Neuronal stem cell (in vitro differentiated cells): ENCODE measurements at regions not wholly inside any gene's neighbourhood (a gene's known extent, or its start where the extent isn't known, plus 50 kb on each side); places are given as distances from the start of the nearest gene placed in this dataset.

Experiments
- DNase-seq: peaks from one replicate; pipeline ENCODE4 v3.0.0-alpha.2; 2013; ENCODE audit warnings: low spot score
- H2AFZ ChIP-seq: one replicate; pipeline ENCODE4 v1.6.1; 2013; ENCODE audit warnings: mild to moderate bottlenecking, low read length, inconsistent platforms
- H2AK5ac ChIP-seq: 2 replicates; pipeline ENCODE4 v1.6.1; 2013; ENCODE audit warnings: low read depth, mild to moderate bottlenecking, inconsistent platforms, low read length, moderate library complexity, mixed read lengths
- H2BK120ac ChIP-seq: 2 replicates; pipeline ENCODE4 v1.6.1; 2013; ENCODE audit warnings: low read depth, mild to moderate bottlenecking, inconsistent platforms, low read length, moderate library complexity, mixed read lengths
- H2BK12ac ChIP-seq: one replicate; pipeline ENCODE4 v1.6.1; 2013; ENCODE audit warnings: low read length, inconsistent platforms
- H2BK15ac ChIP-seq: 2 replicates; pipeline ENCODE4 v1.6.1; 2013; ENCODE audit warnings: mild to moderate bottlenecking, low read length, inconsistent platforms, mixed read lengths
- H2BK5ac ChIP-seq: one replicate; pipeline ENCODE4 v1.6.1; 2013; ENCODE audit warnings: inconsistent platforms, mild to moderate bottlenecking, low read length, moderate library complexity
- H3K14ac ChIP-seq: one replicate; pipeline ENCODE4 v1.6.1; 2013; ENCODE audit warnings: low read length, inconsistent platforms
- H3K18ac ChIP-seq: 2 replicates; pipeline ENCODE4 v1.6.1; 2013; ENCODE audit warnings: low read length, inconsistent platforms
- H3K23ac ChIP-seq: 2 replicates; pipeline ENCODE4 v1.6.1; 2013; ENCODE audit warnings: low read depth, mild to moderate bottlenecking, mixed read lengths, low read length, inconsistent platforms; ENCODE audit not compliant: poor library complexity
- H3K27ac ChIP-seq: replicated peaks from 3 replicates; pipeline ENCODE4 v1.5.1; 2013; ENCODE audit warnings: low read length, inconsistent platforms
- H3K27me3 ChIP-seq, 3 experiments: 2 replicates each; pipeline ENCODE4 v1.6.1; 2013; ENCODE audit warnings: low read length in 3 of 3, mild to moderate bottlenecking in 2 of 3, inconsistent platforms in 1 of 3, low read depth in 1 of 3, mixed read lengths in 1 of 3, moderate library complexity in 1 of 3; ENCODE audit not compliant: control insufficient read depth in 3 of 3, insufficient read depth in 3 of 3
- H3K36me3 ChIP-seq, 2 donors: replicated peaks in 1 of 2; 2 replicates each; pipeline ENCODE4 v1.6.1; 2013; ENCODE audit warnings: low read length in 2 of 2; ENCODE audit not compliant: control insufficient read depth in 2 of 2, insufficient read depth in 2 of 2
- H3K4ac ChIP-seq: 2 replicates; pipeline ENCODE4 v1.6.1; 2013; ENCODE audit warnings: inconsistent platforms, mild to moderate bottlenecking, low read length, moderate library complexity
- H3K4me1 ChIP-seq, 2 donors: 1 replicate in 1 of 2; 2 replicates in 1 of 2; pipeline ENCODE4 v1.6.1; 2013; ENCODE audit warnings: low read length in 2 of 2, low read depth in 1 of 2; ENCODE audit not compliant: control insufficient read depth in 2 of 2, insufficient read depth in 1 of 2
- H3K4me2 ChIP-seq: one replicate; pipeline ENCODE4 v1.6.1; 2013; ENCODE audit warnings: mild to moderate bottlenecking, low read length, inconsistent platforms; ENCODE audit not compliant: insufficient read depth, poor library complexity, severe bottlenecking
- H3K4me3 ChIP-seq, 2 donors: 2 replicates each; pipeline ENCODE4 v1.5.1; 2013; ENCODE audit warnings: low read length in 2 of 2, mild to moderate bottlenecking in 2 of 2, inconsistent platforms in 1 of 2, moderate library complexity in 1 of 2
- H3K79me1 ChIP-seq: one replicate; pipeline ENCODE4 v1.6.1; 2013; ENCODE audit warnings: low read depth, mild to moderate bottlenecking, inconsistent platforms, low read length, moderate library complexity
- H3K9ac ChIP-seq: one replicate; pipeline ENCODE4 v1.6.1; 2013; ENCODE audit warnings: mild to moderate bottlenecking, low read depth, low read length, inconsistent platforms; ENCODE audit not compliant: poor library complexity
- H3K9me3 ChIP-seq, 2 donors: replicated peaks in 1 of 2; 2 replicates each; pipeline versions ENCODE3 to v1.6.1; 2013; ENCODE audit warnings: low read length in 2 of 2, mild to moderate bottlenecking in 2 of 2, inconsistent platforms in 1 of 2, low read depth in 1 of 2, mixed read lengths in 1 of 2, moderate library complexity in 1 of 2; ENCODE audit not compliant: control insufficient read depth in 2 of 2, insufficient read depth in 1 of 2
- H4K8ac ChIP-seq: one replicate; pipeline ENCODE4 v1.6.1; 2013; ENCODE audit warnings: low read depth, mild to moderate bottlenecking, inconsistent platforms, low read length, moderate library complexity
- H4K91ac ChIP-seq: one replicate; pipeline ENCODE4 v1.6.1; 2013; ENCODE audit warnings: low read length, low read depth, mild to moderate bottlenecking, inconsistent platforms; ENCODE audit not compliant: poor library complexity
- WGBS, 2 donors: extraction: QIAGEN DNeasy Blood & Tissue Kit; methylation state at CpG; one replicate each; pipeline ENCODE4 v1.1.7; 2013; ENCODE audit warnings: missing lambda C conversion rate in 2 of 2, mixed read lengths in 1 of 2; ENCODE audit not compliant: insufficient read length in 2 of 2, insufficient replicate concordance in 1 of 2; ENCODE audit errors: extremely low coverage in 2 of 2; 5-methylcytosine and 5-hydroxymethylcytosine counted together

DNA sequence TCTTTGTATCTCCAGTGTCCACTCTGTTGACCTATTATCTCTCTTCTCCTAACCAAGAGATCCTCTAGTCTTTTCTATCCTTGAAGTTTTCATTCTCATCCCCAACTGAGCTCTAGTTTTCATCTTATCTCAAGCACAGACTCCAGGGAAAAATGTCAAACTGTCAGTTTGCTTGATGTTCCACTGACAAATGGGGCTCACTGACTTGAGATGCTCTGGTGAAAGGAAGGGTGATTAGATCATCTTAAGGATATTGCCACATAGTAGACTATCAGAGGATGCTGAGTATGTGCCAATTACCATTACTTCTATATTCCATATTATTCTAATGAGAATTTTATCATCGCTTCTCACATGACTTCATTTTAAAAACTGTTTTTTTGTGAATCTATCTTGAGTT, 2008.2 kb downstream of the ARAP2 start:
- H3K9ac ChIP-seq: no peak overlapping the region
- H2BK12ac ChIP-seq: no peak overlapping the region
- no peak overlapping the region for H3K23ac ChIP-seq
- H4K91ac ChIP-seq: no peak overlapping the region
- no peaks in the 10 kb centered on the region for H3K4me1 ChIP-seq
- no peak overlapping the region for H2AFZ ChIP-seq
- no CpG with 5 or more reads among the region's 1 CpG for WGBS, 2 donors
- no peak for DNase-seq
- no peak overlapping the region for H3K14ac ChIP-seq
- no peak overlapping the region for H2BK5ac ChIP-seq
- H2BK120ac ChIP-seq: no peak overlapping the region
- no peak overlapping the region for H2AK5ac ChIP-seq
- no peak overlapping the region for H4K8ac ChIP-seq
- H3K36me3 ChIP-seq: no peaks in the 10 kb centered on the region
- H3K4me3 ChIP-seq: no peak overlapping the region
- H3K4ac ChIP-seq: no peak overlapping the region
- H3K9me3 ChIP-seq: no peaks in the 10 kb centered on the region
- H2BK15ac ChIP-seq: no peak overlapping the region
- no peak overlapping the region for H3K27ac ChIP-seq
- no peak overlapping the region for H3K4me2 ChIP-seq
- H3K79me1 ChIP-seq: no peaks in the 10 kb centered on the region
- H3K18ac ChIP-seq: no peak overlapping the region
- H3K27me3 ChIP-seq: no peaks in the 10 kb centered on the region

DNA sequence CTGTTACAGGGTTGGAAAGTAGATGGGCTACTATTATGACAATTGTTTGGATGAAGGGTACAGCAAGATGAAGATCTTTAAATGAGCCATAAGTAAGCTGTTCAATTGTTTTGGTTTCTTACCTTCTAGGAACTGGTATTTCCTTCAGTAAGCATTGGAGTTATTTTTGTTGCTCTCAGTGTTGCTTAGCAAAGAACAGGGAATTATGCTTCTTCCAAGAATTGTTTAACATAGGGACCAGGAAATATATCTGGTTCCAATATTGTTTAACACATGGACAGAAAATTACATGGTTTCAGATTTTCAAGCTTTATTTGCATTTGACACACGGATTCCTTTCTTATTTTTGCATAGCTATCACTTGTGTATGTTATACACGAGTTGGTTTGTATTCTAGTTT, 1999.0 kb downstream of the ARAP2 start:
- no peaks in the 10 kb centered on the region for H3K36me3 ChIP-seq
- no peaks in the 10 kb centered on the region for H3K79me1 ChIP-seq
- no peaks in the 10 kb centered on the region for H3K4me1 ChIP-seq
- H3K4me2 ChIP-seq: no peak overlapping the region
- no CpG with 5 or more reads among the region's 2 CpGs for WGBS, 2 donors
- H3K23ac ChIP-seq: no peak overlapping the region
- no peak overlapping the region for H3K4me3 ChIP-seq
- no peak overlapping the region for H2BK5ac ChIP-seq
- no peak overlapping the region for H2BK15ac ChIP-seq
- no peak overlapping the region for H2BK120ac ChIP-seq
- no peak overlapping the region for H3K14ac ChIP-seq
- H2BK12ac ChIP-seq: no peak overlapping the region
- H4K8ac ChIP-seq: no peak overlapping the region
- H2AFZ ChIP-seq: no peak overlapping the region
- H3K27me3 ChIP-seq: no peaks in the 10 kb centered on the region
- H3K4ac ChIP-seq: no peak overlapping the region
- H3K18ac ChIP-seq: no peak overlapping the region
- H3K9me3 ChIP-seq: no peaks in the 10 kb centered on the region
- no peak overlapping the region for H3K9ac ChIP-seq
- H3K27ac ChIP-seq: no peak overlapping the region
- no peak overlapping the region for H4K91ac ChIP-seq
- DNase-seq: no peak
- H2AK5ac ChIP-seq: no peak overlapping the region

DNA sequence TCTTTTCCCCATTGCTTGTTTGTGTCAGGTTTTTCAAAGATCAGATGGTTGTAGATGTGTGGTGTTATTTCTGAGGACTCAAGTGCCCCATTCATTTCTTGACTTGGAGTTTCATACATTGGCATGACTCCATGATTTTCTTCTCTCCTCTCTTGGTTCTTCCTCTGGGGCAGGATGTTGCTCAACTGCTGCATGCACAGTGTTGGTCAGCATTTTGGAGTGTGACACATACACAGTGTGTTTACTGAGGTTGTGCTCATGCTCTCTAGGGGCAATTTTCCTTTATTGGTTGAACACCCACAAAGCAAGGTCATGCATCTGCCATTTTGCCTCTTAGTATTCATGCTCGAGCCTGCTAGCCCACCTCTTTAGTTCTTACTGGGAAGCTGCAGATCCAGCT, 1993.8 kb downstream of the ARAP2 start:
- Histone ChIP-seq H4K8ac (no peak overlapping the region), H2AK5ac (no peak overlapping the region), H3K9ac (no peak overlapping the region), H2BK5ac (no peak overlapping the region), H3K18ac (no peak overlapping the region), H2AFZ (no peak overlapping the region), H3K23ac (no peak overlapping the region), H3K9me3 (no peaks in the 10 kb centered on the region), H3K4ac (no peak overlapping the region), H3K4me1 (no peaks in the 10 kb centered on the region), H4K91ac (no peak overlapping the region), H3K14ac (no peak overlapping the region), H3K36me3 (no peaks in the 10 kb centered on the region), H3K27ac (no peak overlapping the region), H3K4me3 (no peak overlapping the region), H2BK120ac (no peak overlapping the region), H2BK12ac (no peak overlapping the region), H3K27me3 (no peaks in the 10 kb centered on the region), H3K4me2 (no peak overlapping the region), H2BK15ac (no peak overlapping the region), H3K79me1 (no peaks in the 10 kb centered on the region)
- no CpG with 5 or more reads among the region's 1 CpG for WGBS, 2 donors
- no peak for DNase-seq

DNA sequence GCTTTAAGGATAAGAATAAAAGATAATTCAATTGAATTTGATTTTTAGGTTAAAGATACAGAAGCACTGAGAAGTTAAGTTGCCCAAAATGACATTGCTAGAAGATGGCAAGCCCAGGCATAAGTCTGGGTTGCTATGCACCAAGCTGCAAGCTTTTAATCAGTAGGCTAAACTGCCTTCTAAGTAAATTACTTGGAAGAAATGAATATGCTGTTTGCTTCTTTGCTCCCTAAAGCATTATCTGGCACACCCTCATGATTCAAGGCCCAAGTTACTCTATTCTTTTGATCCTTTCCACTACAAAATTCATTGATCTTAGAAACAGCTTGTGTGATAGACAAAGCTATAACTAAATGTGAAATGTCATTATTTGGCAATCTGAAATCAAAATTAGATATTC, 1991.1 kb downstream of the ARAP2 start:
- Histone ChIP-seq H3K79me1 (no peaks in the 10 kb centered on the region), H3K4ac (no peak overlapping the region), H4K8ac (no peak overlapping the region), H3K36me3 (no peaks in the 10 kb centered on the region), H3K27me3 (no peaks in the 10 kb centered on the region), H3K4me3 (no peak overlapping the region), H3K27ac (no peak overlapping the region), H2AK5ac (no peak overlapping the region), H3K18ac (no peak overlapping the region), H3K4me2 (no peak overlapping the region), H2BK12ac (no peak overlapping the region), H2BK15ac (no peak overlapping the region), H2AFZ (no peak overlapping the region), H2BK120ac (no peak overlapping the region), H3K23ac (no peak overlapping the region), H3K9me3 (no peaks in the 10 kb centered on the region), H3K14ac (no peak overlapping the region), H3K4me1 (no peaks in the 10 kb centered on the region), H4K91ac (no peak overlapping the region), H3K9ac (no peak overlapping the region), H2BK5ac (no peak overlapping the region)
- no peak for DNase-seq
